ENCODE measurements at regions not wholly inside any gene's neighbourhood (a gene's known extent, or its start where the extent isn't known, plus 50 kb on each side); places are given as distances from the start of the nearest gene placed in this dataset.

GRCh38 chr20:58090161-58090560 is 138.3 kb downstream of the ANKRD60 start:
- Histone ChIP-seq H3K4me1 (ENCODE audit: control insufficient read depth, extremely low read depth, insufficient read depth, low read length) (no peaks in the 10 kb centered on the region), H3K27me3 (ENCODE audit: control insufficient read depth in 2 of 2, insufficient read depth in 2 of 2, low read length in 2 of 2) (no peaks in the 10 kb centered on the region), H3K9ac (replicated peaks; ENCODE audit: extremely low read depth, insufficient read depth, low read length) (no peak overlapping the region), H3K27ac (ENCODE audit: insufficient read depth, low read depth, low read length) (no peak overlapping the region), H3K9me3 (replicated peaks; ENCODE audit: control insufficient read depth, insufficient read depth, low read length) (no peaks in the 10 kb centered on the region), H3K79me2 (ENCODE audit: control insufficient read depth, insufficient read depth, low read length) (no peaks in the 10 kb centered on the region), H3K4me2 (ENCODE audit: insufficient read depth, low read length) (no peak overlapping the region), H2AFZ (ENCODE audit: low read depth, low read length) (no peak overlapping the region), H4K20me1 (replicated peaks; ENCODE audit: control insufficient read depth, extremely low read depth, insufficient read depth, low read length) (no peaks in the 10 kb centered on the region), H3K9me1 (replicated peaks; ENCODE audit: control insufficient read depth, extremely low read depth, insufficient read depth, low read length) (no peaks in the 10 kb centered on the region), H3K4me3 (replicated peaks in 1 of 3; ENCODE audit: insufficient read depth in 1 of 3, low read depth in 1 of 3, low read length in 3 of 3) (no peak overlapping the region), H3K36me3 (ENCODE audit: control insufficient read depth in 2 of 2, extremely low read depth in 1 of 2, insufficient read depth in 2 of 2, low read length in 2 of 2) (no peaks in the 10 kb centered on the region)
- intact Hi-C loops (cut with micrococcal nuclease): no loop called here
- dilution Hi-C loops (cut with MboI; ENCODE audit: extremely low pct_ligation_motif_present, low sequenced_read_pairs): loop anchor here (25.0 kb wide), 1 partner anchor 453 kb away; no protein-coding TSS in a partner anchor
- ChIA-PET POLR2A (no interaction called here), CTCF (interaction anchor here (0.5 to 1.2 kb wide), 3 partner anchors 111 to 494 kb away, joined by 3 to 4 read pairs (median 3); no protein-coding TSS in a partner anchor)
- FAIRE-seq: no peak
- TF ChIP-seq CTCF (IDR thresholded peaks at IDR 0.05; ENCODE audit: extremely low read depth in 1 of 2, insufficient read depth in 1 of 2, low read depth in 1 of 2, low read length in 2 of 2) (no peak), POLR2A (IDR thresholded peaks at IDR 0.05; ENCODE audit: low read depth, low read length) (no peak), POLR2AphosphoS5 (IDR thresholded peaks at IDR 0.05; ENCODE audit: insufficient read depth, low read depth, low read length) (no peak), MYC (IDR thresholded peaks at IDR 0.05; ENCODE audit: low read depth, low read length) (no peak)
- DNase-seq (ENCODE audit: low read depth, low spot score): no peak
- BruUV-seq (replicated peaks): no TSS peak

GRCh38 chr20:58088625-58089024 is 139.8 kb downstream of the ANKRD60 start:
- no peak overlapping the region for H3K9ac ChIP-seq (replicated peaks; ENCODE audit: extremely low read depth, insufficient read depth, low read length)
- CTCF ChIA-PET: interaction anchor here (0.8 to 4.3 kb wide), 16 partner anchors 9 to 494 kb away, joined by 3 to 89 read pairs (median 8); partner anchors contain the start of gene ZBP1
- H3K4me1 ChIP-seq (ENCODE audit: control insufficient read depth, extremely low read depth, insufficient read depth, low read length): no peaks in the 10 kb centered on the region
- no peaks in the 10 kb centered on the region for H3K79me2 ChIP-seq (ENCODE audit: control insufficient read depth, insufficient read depth, low read length)
- intact Hi-C loops (cut with micrococcal nuclease) (loop anchor here (5.0 kb wide), 3 partner anchors 89 to 151 kb away; no protein-coding TSS in a partner anchor), dilution Hi-C loops (cut with MboI; ENCODE audit: extremely low pct_ligation_motif_present, low sequenced_read_pairs) (loop anchor here (25.0 kb wide), 1 partner anchor 451 kb away; no protein-coding TSS in a partner anchor)
- no peaks in the 10 kb centered on the region for H3K9me1 ChIP-seq (replicated peaks; ENCODE audit: control insufficient read depth, extremely low read depth, insufficient read depth, low read length)
- H3K27me3 ChIP-seq (ENCODE audit: control insufficient read depth in 2 of 2, insufficient read depth in 2 of 2, low read length in 2 of 2): no peaks in the 10 kb centered on the region
- TF ChIP-seq JUN (IDR thresholded peaks at IDR 0.05; ENCODE audit: borderline replicate concordance, insufficient read depth, insufficient read length, low read depth): no peak
- no peak for TF ChIP-seq FOS (IDR thresholded peaks at IDR 0.05; ENCODE audit: borderline replicate concordance, insufficient read depth, low read length)
- no peak for TF ChIP-seq EZH2 (IDR thresholded peaks at IDR 0.05; ENCODE audit: borderline replicate concordance, low read depth, low read length, severe bottlenecking)
- no peak for TF ChIP-seq CTCF (IDR thresholded peaks at IDR 0.05; ENCODE audit: extremely low read depth in 1 of 2, insufficient read depth in 1 of 2, low read depth in 1 of 2, low read length in 2 of 2)
- no peak for TF ChIP-seq MAX (IDR thresholded peaks at IDR 0.05; ENCODE audit: insufficient read depth, insufficient read length)
- TF ChIP-seq POLR2A (IDR thresholded peaks at IDR 0.05; ENCODE audit: low read depth, low read length): no peak
- no peak for TF ChIP-seq GATA2 (IDR thresholded peaks at IDR 0.05; ENCODE audit: insufficient read depth, insufficient read length, low read depth, low read length)
- TF ChIP-seq MYC (IDR thresholded peaks at IDR 0.05; ENCODE audit: low read depth, low read length): no peak
- TF ChIP-seq POLR2AphosphoS5 (IDR thresholded peaks at IDR 0.05; ENCODE audit: insufficient read depth, low read depth, low read length): no peak
- BruUV-seq (replicated peaks): no TSS peak
- H3K4me3 ChIP-seq (replicated peaks in 1 of 3; ENCODE audit: insufficient read depth in 1 of 3, low read depth in 1 of 3, low read length in 3 of 3): no peak overlapping the region
- H3K4me2 ChIP-seq (ENCODE audit: insufficient read depth, low read length): no peak overlapping the region
- H3K9me3 ChIP-seq (replicated peaks; ENCODE audit: control insufficient read depth, insufficient read depth, low read length): no peaks in the 10 kb centered on the region
- H4K20me1 ChIP-seq (replicated peaks; ENCODE audit: control insufficient read depth, extremely low read depth, insufficient read depth, low read length): no peaks in the 10 kb centered on the region
- no peaks in the 10 kb centered on the region for H3K36me3 ChIP-seq (ENCODE audit: control insufficient read depth in 2 of 2, extremely low read depth in 1 of 2, insufficient read depth in 2 of 2, low read length in 2 of 2)
- POLR2A ChIA-PET: no interaction called here
- H2AFZ ChIP-seq (ENCODE audit: low read depth, low read length): no peak overlapping the region
- DNase-seq (ENCODE audit: low read depth, low spot score): no peak
- no peak overlapping the region for H3K27ac ChIP-seq (ENCODE audit: insufficient read depth, low read depth, low read length)
- FAIRE-seq: no peak
